OCI-LY1 (cell line): ENCODE measurements at regions not wholly inside any gene's neighbourhood (a gene's known extent, or its start where the extent isn't known, plus 50 kb on each side); places are given as distances from the start of the nearest gene placed in this dataset.

Experiments used
- H2AFZ ChIP-seq: fragments of 200-600 bp; sonication (generic), shearing (Covaris generic); 2 replicates; pipeline ENCODE4 v1.6.0; 2014; ENCODE audit warnings: antibody characterized with exemption, mild to moderate bottlenecking, low read length
- H3F3A ChIP-seq: fragments of 200-600 bp; sonication (generic), shearing (Covaris generic); 2 replicates; pipeline ENCODE4 v1.6.0; 2014; ENCODE audit warnings: mild to moderate bottlenecking, antibody characterized with exemption, low read length, moderate library complexity; ENCODE audit not compliant: insufficient read depth
- H3K27ac ChIP-seq: fragments of 200-600 bp; sonication (generic); 2 replicates; pipeline ENCODE4 v1.5.1; 2014; ENCODE audit warnings: low read length, mixed run types, mild to moderate bottlenecking, low read depth; ENCODE audit not compliant: poor library complexity, severe bottlenecking
- H3K27me3 ChIP-seq: fragments of 200-600 bp; sonication (generic); 2 replicates; pipeline ENCODE4 v1.6.0; 2014; ENCODE audit warnings: antibody characterized with exemption, mild to moderate bottlenecking, low read length, moderate library complexity; ENCODE audit not compliant: insufficient read depth
- H3K36me3 ChIP-seq: fragments of 200-600 bp; sonication (generic); 2 replicates; pipeline ENCODE4 v1.6.1; 2014; ENCODE audit warnings: mild to moderate bottlenecking, antibody characterized with exemption, low read length, moderate library complexity, mixed read lengths; ENCODE audit not compliant: insufficient read depth
- H3K4me1 ChIP-seq: fragments of 200-600 bp; sonication (generic); 2 replicates; pipeline ENCODE4 v1.5.1; 2014; ENCODE audit warnings: mild to moderate bottlenecking, low read length, moderate library complexity; ENCODE audit not compliant: insufficient read depth, severe bottlenecking
- H3K4me2 ChIP-seq: fragments of 200-600 bp; sonication (generic), shearing (Covaris generic); 2 replicates; pipeline ENCODE4 v1.6.1; 2014; ENCODE audit warnings: low read length
- H3K4me3 ChIP-seq: fragments of 200-600 bp; sonication (generic); 2 replicates; pipeline ENCODE4 v1.5.1; 2014; ENCODE audit warnings: low read length, low read depth, mild to moderate bottlenecking, mixed read lengths; ENCODE audit not compliant: poor library complexity, severe bottlenecking
- H3K79me2 ChIP-seq: fragments of 200-600 bp; shearing (Covaris generic); 2 replicates; pipeline ENCODE4 v1.6.1; 2016; ENCODE audit warnings: mixed run types, low read length, mixed read lengths; ENCODE audit not compliant: insufficient read depth
- H3K9ac ChIP-seq: fragments of 200-600 bp; sonication (generic), shearing (Covaris generic); 2 replicates; pipeline ENCODE4 v1.6.1; 2014; ENCODE audit warnings: mild to moderate bottlenecking, low read length, mixed read lengths
- H3K9me2 ChIP-seq: fragments of 200-600 bp; sonication (generic), shearing (Covaris generic); 2 replicates; pipeline ENCODE4 v1.6.1; 2014; ENCODE audit warnings: low read depth, mild to moderate bottlenecking, low read length, mixed read lengths
- H3K9me3 ChIP-seq: fragments of 200-600 bp; shearing (Covaris generic); 2 replicates; pipeline ENCODE4 v1.6.1; 2014; ENCODE audit warnings: low read length, mixed read lengths
- H4K20me1 ChIP-seq: fragments of 200-600 bp; sonication (generic), shearing (Covaris generic); 2 replicates; pipeline ENCODE4 v1.6.0; 2016; ENCODE audit warnings: mild to moderate bottlenecking, low read length; ENCODE audit not compliant: insufficient read depth
- EZH2 ChIP-seq: fragments of 200-600 bp; sonication (generic), shearing (Covaris generic); IDR thresholded peaks from 2 replicates; pipeline ENCODE4 v1.8.0; 2017; ENCODE audit warnings: borderline replicate concordance, mixed run types, mild to moderate bottlenecking, antibody characterized with exemption, low read length, moderate library complexity, mixed read lengths
- TF ChIP-seq, protein P1 (sequence below): fragments of 200-600 bp; sonication (generic), shearing (Covaris generic); IDR thresholded peaks from 2 replicates; pipeline ENCODE4 v1.5.1; 2017; ENCODE audit warnings: mild to moderate bottlenecking, antibody characterized with exemption, low read length, moderate library complexity, mixed read lengths

- Histone ChIP-seq H3K9ac (no peak overlapping the region), H3K27me3 (no peaks in the 10 kb centered on the region), H3K4me1 (no peaks in the 10 kb centered on the region), H3K79me2 (no peaks in the 10 kb centered on the region), H4K20me1 (no peaks in the 10 kb centered on the region), H2AFZ (no peak overlapping the region), H3K9me3 (no peaks in the 10 kb centered on the region), H3F3A (no peaks in the 10 kb centered on the region), H3K4me3 (no peak overlapping the region), H3K27ac (no peak overlapping the region), H3K36me3 (no peaks in the 10 kb centered on the region), H3K4me2 (no peak overlapping the region), H3K9me2 (no peaks in the 10 kb centered on the region)
- TF ChIP-seq EZH2: no peak
- TF ChIP-seq, protein P1, sequence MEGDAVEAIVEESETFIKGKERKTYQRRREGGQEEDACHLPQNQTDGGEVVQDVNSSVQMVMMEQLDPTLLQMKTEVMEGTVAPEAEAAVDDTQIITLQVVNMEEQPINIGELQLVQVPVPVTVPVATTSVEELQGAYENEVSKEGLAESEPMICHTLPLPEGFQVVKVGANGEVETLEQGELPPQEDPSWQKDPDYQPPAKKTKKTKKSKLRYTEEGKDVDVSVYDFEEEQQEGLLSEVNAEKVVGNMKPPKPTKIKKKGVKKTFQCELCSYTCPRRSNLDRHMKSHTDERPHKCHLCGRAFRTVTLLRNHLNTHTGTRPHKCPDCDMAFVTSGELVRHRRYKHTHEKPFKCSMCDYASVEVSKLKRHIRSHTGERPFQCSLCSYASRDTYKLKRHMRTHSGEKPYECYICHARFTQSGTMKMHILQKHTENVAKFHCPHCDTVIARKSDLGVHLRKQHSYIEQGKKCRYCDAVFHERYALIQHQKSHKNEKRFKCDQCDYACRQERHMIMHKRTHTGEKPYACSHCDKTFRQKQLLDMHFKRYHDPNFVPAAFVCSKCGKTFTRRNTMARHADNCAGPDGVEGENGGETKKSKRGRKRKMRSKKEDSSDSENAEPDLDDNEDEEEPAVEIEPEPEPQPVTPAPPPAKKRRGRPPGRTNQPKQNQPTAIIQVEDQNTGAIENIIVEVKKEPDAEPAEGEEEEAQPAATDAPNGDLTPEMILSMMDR: no peak
Observed at GRCh38 chr4:126777649-126778048, 855.1 kb upstream of the INTU start.

- Histone ChIP-seq H3K4me2 (no peak overlapping the region), H3K27me3 (no peaks in the 10 kb centered on the region), H3K4me1 (no peaks in the 10 kb centered on the region), H3K9ac (no peak overlapping the region), H3K9me3 (no peaks in the 10 kb centered on the region), H3K79me2 (no peaks in the 10 kb centered on the region), H3K27ac (no peak overlapping the region), H3F3A (no peaks in the 10 kb centered on the region), H3K4me3 (no peak overlapping the region), H3K36me3 (no peaks in the 10 kb centered on the region), H3K9me2 (no peaks in the 10 kb centered on the region), H2AFZ (no peak overlapping the region), H4K20me1 (no peaks in the 10 kb centered on the region)
- no peak for TF ChIP-seq EZH2
- TF ChIP-seq, protein P1: no peak
Observed at GRCh38 chr4:126778348-126778747, 854.4 kb upstream of the INTU start.

- Histone ChIP-seq H3K27me3 (no peaks in the 10 kb centered on the region), H3K27ac (no peak overlapping the region), H3K9me3 (no peaks in the 10 kb centered on the region), H3K79me2 (no peaks in the 10 kb centered on the region), H3K36me3 (no peaks in the 10 kb centered on the region), H3F3A (no peaks in the 10 kb centered on the region), H2AFZ (no peak overlapping the region), H3K4me2 (no peak overlapping the region), H3K9me2 (no peaks in the 10 kb centered on the region), H4K20me1 (no peaks in the 10 kb centered on the region), H3K4me3 (no peak overlapping the region), H3K9ac (no peak overlapping the region), H3K4me1 (no peaks in the 10 kb centered on the region)
- TF ChIP-seq, protein P1: no peak
- no peak for TF ChIP-seq EZH2
Observed at GRCh38 chr4:126779001-126779400, 853.8 kb upstream of the INTU start.
